Right cardiac atrium (tissue), 5 donors: ENCODE measurements at regions not wholly inside any gene's neighbourhood (a gene's known extent, or its start where the extent isn't known, plus 50 kb on each side); places are given as distances from the start of the nearest gene placed in this dataset.

Source experiments
- ATAC-seq, 2 donors: fragments of 200-7000 bp; cut with Tn5 transposase; one replicate each; pipeline versions ENCODE4 v1.8.0 to v1.9.1; 2020; ENCODE audit warnings: moderate library complexity in 2 of 2, mild to moderate bottlenecking in 1 of 2
- DNase-seq, 3 donors: peaks; one replicate each; pipeline ENCODE4 v3.0.0-alpha.2; 2020
- H3K27ac ChIP-seq: one replicate; pipeline ENCODE4 v1.5.1; 2013; ENCODE audit warnings: mild to moderate bottlenecking, low read length, control low read depth, moderate library complexity
- H3K27me3 ChIP-seq: one replicate; pipeline ENCODE4 v1.6.1; 2013; ENCODE audit not compliant: control insufficient read depth, insufficient read depth
- H3K4me1 ChIP-seq: one replicate; pipeline ENCODE4 v1.6.1; 2013; ENCODE audit warnings: low read length; ENCODE audit not compliant: control insufficient read depth, insufficient read depth
- H3K4me3 ChIP-seq: one replicate; pipeline ENCODE4 v1.5.1; 2013; ENCODE audit warnings: low read length, control low read depth
- H3K9me3 ChIP-seq: one replicate; pipeline ENCODE4 v1.6.1; 2013; ENCODE audit warnings: low read length; ENCODE audit not compliant: control insufficient read depth
- WGBS: extraction: QIAGEN DNeasy Blood & Tissue Kit; methylation state at CpG from one replicate; pipeline ENCODE4 v1.1.7; 2013; 5-methylcytosine and 5-hydroxymethylcytosine counted together
- intact Hi-C, 4 donors: fragments of 100-400 bp; cut with DNase I; formaldehyde crosslinking; loops; one replicate each; pipeline versions ENCODE4 v1.11.0 to v1.14.0; 2022 to 2023
- donor health status: healthy with polysubstance abuse.
- donor health status: DM: no; HTN: yes; CAD: no.
- donor health status: DM: no; HTN: no; CAD: no.
- donor health status: DM: no; HTN: yes; CAD: no; lungs with severe emphysema.
- donor health status: DM: yes; HTN: yes; CAD: no.

GRCh38 chr5:167208911-167209310 is 1082.5 kb upstream of the WWC1 start:
- WGBS, result 72% methylated on average over 4 of the region's 4 CpGs
- Histone ChIP-seq H3K27me3 (no peaks in the 10 kb centered on the region), H3K9me3 (no peaks in the 10 kb centered on the region), H3K4me3 (no peak overlapping the region), H3K27ac (no peak overlapping the region), H3K4me1 (no peaks in the 10 kb centered on the region)
- DNase-seq (no peak), ATAC-seq (no peak)
- intact Hi-C loops, result no loop called here

- ATAC-seq, result no peak
- H3K9me3 ChIP-seq, result no peaks in the 10 kb centered on the region
- WGBS, result 19% methylated on average over 5 of the region's 5 CpGs
These were observed 1074.2 kb upstream of the WWC1 start for GRCh38 chr5:167217097-167217743.

GRCh38 chr5:167219298-167219697 is 1072.1 kb upstream of the WWC1 start:
- no peaks in the 10 kb centered on the region for H3K9me3 ChIP-seq
- intact Hi-C loops, result no loop called here
- H3K4me1 ChIP-seq, result no peaks in the 10 kb centered on the region
- no peak for ATAC-seq
- no peak overlapping the region for H3K27ac ChIP-seq
- DNase-seq, result no peak
- WGBS, result 45% methylated on average over 1 of the region's 1 CpG
- H3K4me3 ChIP-seq, result no peak overlapping the region
- H3K27me3 ChIP-seq, result no peaks in the 10 kb centered on the region

More at GRCh38 chr5:167217097-167217743, 1074.2 kb upstream of the WWC1 start:
- no peak overlapping the region for H3K27ac ChIP-seq
- no peaks in the 10 kb centered on the region for H3K27me3 ChIP-seq
- no peak overlapping the region for H3K4me3 ChIP-seq
- intact Hi-C loops, result no loop called here
- no peak for DNase-seq
- H3K4me1 ChIP-seq, result no peaks in the 10 kb centered on the region

- Histone ChIP-seq H3K4me1 (no peaks in the 10 kb centered on the region), H3K9me3 (no peaks in the 10 kb centered on the region), H3K27ac (no peak overlapping the region), H3K27me3 (no peaks in the 10 kb centered on the region), H3K4me3 (no peak overlapping the region)
- 92% methylated on average over 1 of the region's 1 CpG for WGBS
- intact Hi-C loops, result no loop called here
- DNase-seq (no peak), ATAC-seq (no peak)
These were observed 1065.1 kb upstream of the WWC1 start for GRCh38 chr5:167226386-167226785.

GRCh38 chr5:167228134-167228533 is 1063.3 kb upstream of the WWC1 start:
- Histone ChIP-seq H3K27me3 (no peaks in the 10 kb centered on the region), H3K27ac (no peak overlapping the region), H3K9me3 (no peaks in the 10 kb centered on the region), H3K4me3 (no peak overlapping the region), H3K4me1 (no peaks in the 10 kb centered on the region)
- intact Hi-C loops, result no loop called here
- ATAC-seq (no peak), DNase-seq (no peak)
- 94% methylated on average over 3 of the region's 3 CpGs for WGBS

- Histone ChIP-seq H3K4me1 (no peaks in the 10 kb centered on the region), H3K9me3 (no peaks in the 10 kb centered on the region), H3K27ac (no peak overlapping the region), H3K27me3 (no peaks in the 10 kb centered on the region), H3K4me3 (no peak overlapping the region)
- ATAC-seq (no peak), DNase-seq (no peak)
- intact Hi-C loops, result no loop called here
- 84% methylated on average over 2 of the region's 2 CpGs for WGBS
These were observed 1061.7 kb upstream of the WWC1 start for GRCh38 chr5:167229751-167230150.

- Histone ChIP-seq H3K27me3 (no peaks in the 10 kb centered on the region), H3K9me3 (no peaks in the 10 kb centered on the region), H3K4me1 (no peaks in the 10 kb centered on the region), H3K4me3 (no peak overlapping the region), H3K27ac (no peak overlapping the region)
- 85% methylated on average over 1 of the region's 1 CpG for WGBS
- DNase-seq (no peak), ATAC-seq (no peak)
- intact Hi-C loops, result no loop called here
These were observed 1061.0 kb upstream of the WWC1 start for GRCh38 chr5:167230414-167230813.

- Histone ChIP-seq H3K27me3 (no peaks in the 10 kb centered on the region), H3K27ac (no peak overlapping the region), H3K9me3 (no peaks in the 10 kb centered on the region), H3K4me3 (no peak overlapping the region), H3K4me1 (no peaks in the 10 kb centered on the region)
- no peak for ATAC-seq
- WGBS, result 74% methylated on average over 3 of the region's 3 CpGs
- intact Hi-C loops, result no loop called here
- DNase-seq, result no peak
These were observed 1058.7 kb upstream of the WWC1 start for GRCh38 chr5:167232675-167233311.

GRCh38 chr5:167233507-167234220 is 1057.8 kb upstream of the WWC1 start:
- WGBS, result 58% methylated on average over 3 of the region's 3 CpGs
- H3K27ac ChIP-seq, result no peak overlapping the region
- intact Hi-C loops, result no loop called here
- DNase-seq, result no peak
- ATAC-seq, result no peak
- H3K4me1 ChIP-seq, result no peaks in the 10 kb centered on the region
- H3K27me3 ChIP-seq, result no peaks in the 10 kb centered on the region
- no peak overlapping the region for H3K4me3 ChIP-seq
- H3K9me3 ChIP-seq, result no peaks in the 10 kb centered on the region

- ATAC-seq (no peak), DNase-seq (no peak)
- Histone ChIP-seq H3K27me3 (no peaks in the 10 kb centered on the region), H3K9me3 (no peaks in the 10 kb centered on the region), H3K4me3 (no peak overlapping the region), H3K27ac (no peak overlapping the region), H3K4me1 (no peaks in the 10 kb centered on the region)
- WGBS, result 83% methylated on average over 6 of the region's 6 CpGs
- intact Hi-C loops, result no loop called here
These were observed 1049.9 kb upstream of the WWC1 start for GRCh38 chr5:167241436-167242067.

- ATAC-seq (no peak), DNase-seq (no peak)
- Histone ChIP-seq H3K9me3 (no peaks in the 10 kb centered on the region), H3K4me1 (no peaks in the 10 kb centered on the region), H3K27me3 (no peaks in the 10 kb centered on the region), H3K27ac (no peak overlapping the region), H3K4me3 (no peak overlapping the region)
- intact Hi-C loops, result no loop called here
- WGBS, result 66% methylated on average over 4 of the region's 4 CpGs
These were observed 1048.7 kb upstream of the WWC1 start for GRCh38 chr5:167242701-167243100.
